ENCODE measurements at regions not wholly inside any gene's neighbourhood (a gene's known extent, or its start where the extent isn't known, plus 50 kb on each side); places are given as distances from the start of the nearest gene placed in this dataset.

GRCh38 chr9:105026451-105026850, 98.5 kb upstream of the ABCA1 start:
- no peak for TF ChIP-seq CTCF (IDR thresholded peaks at IDR 0.05; ENCODE audit: low read depth, low read length)
- Histone ChIP-seq H3K36me3 (no peaks in the 10 kb centered on the region), H3K27me3 (ENCODE audit: insufficient read depth, low read depth, severe bottlenecking) (no peaks in the 10 kb centered on the region), H3K9me3 (ENCODE audit: severe bottlenecking) (no peaks in the 10 kb centered on the region), H3K4me3 (ENCODE audit: low read depth, low read length) (no peak overlapping the region), H3K27ac (no peak overlapping the region)
- DNase-seq, result no peak

DNA sequence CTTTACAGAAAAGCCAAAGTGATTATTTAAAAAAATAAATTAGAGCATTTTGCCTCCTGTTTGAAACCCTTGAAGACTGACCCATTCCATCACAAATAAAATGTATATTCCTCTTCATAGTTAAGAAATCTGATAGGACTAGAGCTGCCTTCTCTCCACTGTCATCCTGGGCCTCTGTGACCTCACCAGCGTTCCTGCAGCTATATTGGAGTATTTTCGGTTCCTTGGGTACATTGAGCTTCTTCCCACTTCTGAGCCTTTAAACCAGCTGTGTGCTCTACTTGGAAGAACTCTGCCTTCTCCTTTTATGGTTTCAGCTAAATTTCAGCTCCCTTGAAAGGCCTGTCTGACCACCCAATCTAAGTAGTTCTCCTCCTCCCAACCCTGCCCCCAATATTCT, 99.1 kb upstream of the ABCA1 start:
- H3K27ac ChIP-seq, result no peak overlapping the region

GRCh38 chr9:105030285-105030684, 102.3 kb upstream of the ABCA1 start:
- no peaks in the 10 kb centered on the region for H3K9me3 ChIP-seq (ENCODE audit: severe bottlenecking)
- H3K36me3 ChIP-seq, result no peaks in the 10 kb centered on the region
- no peak overlapping the region for H3K27ac ChIP-seq
- DNase-seq, result no peak
- no peak for TF ChIP-seq CTCF (IDR thresholded peaks at IDR 0.05; ENCODE audit: low read depth, low read length)
- no peaks in the 10 kb centered on the region for H3K27me3 ChIP-seq (ENCODE audit: insufficient read depth, low read depth, severe bottlenecking)
- H3K4me3 ChIP-seq (ENCODE audit: low read depth, low read length), result no peak overlapping the region

More for the DNA sequence above, 99.1 kb upstream of the ABCA1 start:
- no peaks in the 10 kb centered on the region for H3K27me3 ChIP-seq (ENCODE audit: insufficient read depth, low read depth, severe bottlenecking)
- TF ChIP-seq CTCF (IDR thresholded peaks at IDR 0.05; ENCODE audit: low read depth, low read length), result no peak
- no peaks in the 10 kb centered on the region for H3K36me3 ChIP-seq
- no peak overlapping the region for H3K4me3 ChIP-seq (ENCODE audit: low read depth, low read length)
- no peaks in the 10 kb centered on the region for H3K9me3 ChIP-seq (ENCODE audit: severe bottlenecking)
- DNase-seq, result no peak

DNA sequence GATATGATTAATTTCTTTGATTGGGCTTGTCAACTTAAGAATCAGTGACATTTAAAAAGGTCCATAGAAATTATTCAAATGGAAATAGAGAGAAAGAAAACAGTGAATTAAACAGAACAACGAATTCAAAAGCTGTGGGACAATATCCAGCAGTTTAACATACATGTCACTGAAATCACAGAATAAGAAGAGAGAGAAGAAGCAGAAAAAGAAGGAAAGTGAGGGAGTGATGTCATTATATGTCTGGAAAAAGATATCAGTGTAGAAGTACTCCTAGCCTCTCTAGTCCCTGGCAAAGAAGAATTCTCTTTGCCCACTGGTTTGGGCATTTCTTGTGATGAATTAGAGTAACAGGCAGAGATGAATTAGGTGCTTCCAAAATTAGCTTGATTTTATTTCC, 109.2 kb upstream of the ABCA1 start:
- no peak for TF ChIP-seq CTCF (IDR thresholded peaks at IDR 0.05; ENCODE audit: low read depth, low read length)
- no peak for DNase-seq
- Histone ChIP-seq H3K4me3 (ENCODE audit: low read depth, low read length) (no peak overlapping the region), H3K9me3 (ENCODE audit: severe bottlenecking) (no peaks in the 10 kb centered on the region), H3K27ac (no peak overlapping the region), H3K36me3 (no peaks in the 10 kb centered on the region), H3K27me3 (ENCODE audit: insufficient read depth, low read depth, severe bottlenecking) (no peaks in the 10 kb centered on the region)

- Histone ChIP-seq H3K27me3 (ENCODE audit: insufficient read depth, low read depth, severe bottlenecking) (no peaks in the 10 kb centered on the region), H3K27ac (no peak overlapping the region), H3K36me3 (no peaks in the 10 kb centered on the region), H3K9me3 (ENCODE audit: severe bottlenecking) (no peaks in the 10 kb centered on the region), H3K4me3 (ENCODE audit: low read depth, low read length) (no peak overlapping the region)
- no peak for DNase-seq
- no peak for TF ChIP-seq CTCF (IDR thresholded peaks at IDR 0.05; ENCODE audit: low read depth, low read length)
Measured at GRCh38 chr9:105038051-105038450, 110.1 kb upstream of the ABCA1 start.

GRCh38 chr9:105039175-105039799, 111.3 kb upstream of the ABCA1 start:
- Histone ChIP-seq H3K36me3 (no peaks in the 10 kb centered on the region), H3K9me3 (ENCODE audit: severe bottlenecking) (no peaks in the 10 kb centered on the region), H3K27ac (no peak overlapping the region), H3K27me3 (ENCODE audit: insufficient read depth, low read depth, severe bottlenecking) (no peaks in the 10 kb centered on the region), H3K4me3 (ENCODE audit: low read depth, low read length) (no peak overlapping the region)
- DNase-seq, result no peak
- TF ChIP-seq CTCF (IDR thresholded peaks at IDR 0.05; ENCODE audit: low read depth, low read length), result no peak
